ENCODE measurements at regions not wholly inside any gene's neighbourhood (a gene's known extent, or its start where the extent isn't known, plus 50 kb on each side); places are given as distances from the start of the nearest gene placed in this dataset.
"Not testable (repeated sequence)": the region's sequence is repeated elsewhere in the genome, so short reads cannot be mapped to it uniquely, and the experiment has no call there.

- DNase-seq: no peak
Observed at GRCh38 chr20:40309731-40310130, 379.3 kb downstream of the MAFB start.

- DNase-seq: no peak
Observed at GRCh38 chr20:40307997-40308396, 381.0 kb downstream of the MAFB start.

- DNase-seq: no peak
Observed at GRCh38 chr20:40307268-40307667, 381.8 kb downstream of the MAFB start.

- DNase-seq: no peak
Observed at GRCh38 chr20:40305303-40305702, 383.7 kb downstream of the MAFB start.

- DNase-seq: no peak
Observed at GRCh38 chr20:40304119-40304613, 384.9 kb downstream of the MAFB start.

- no peak for DNase-seq
Observed at GRCh38 chr20:40294747-40295146, 394.3 kb downstream of the MAFB start.

- DNase-seq: no peak
Observed at GRCh38 chr20:40294175-40294574, 394.9 kb downstream of the MAFB start.

- DNase-seq: no peak
Observed at GRCh38 chr20:40293740-40294139, 395.3 kb downstream of the MAFB start.

GRCh38 chr20:40291493-40292135, 397.4 kb downstream of the MAFB start:
- DNase-seq: no peak

- no peak for DNase-seq
Observed at GRCh38 chr20:40287683-40288082, 401.4 kb downstream of the MAFB start.

GRCh38 chr20:40286975-40287531, 402.0 kb downstream of the MAFB start:
- DNase-seq: no peak

- no peak for DNase-seq
Observed at GRCh38 chr20:40284611-40285010, 404.4 kb downstream of the MAFB start.

- DNase-seq: no peak
Observed at GRCh38 chr20:40283689-40284088, 405.3 kb downstream of the MAFB start.

GRCh38 chr20:40282941-40283340, 406.1 kb downstream of the MAFB start:
- DNase-seq: no peak

GRCh38 chr20:40282541-40282940, 406.5 kb downstream of the MAFB start:
- no peak for DNase-seq

GRCh38 chr20:40280616-40281015, 408.4 kb downstream of the MAFB start:
- DNase-seq: no peak

GRCh38 chr20:40279390-40279789, 409.6 kb downstream of the MAFB start:
- DNase-seq: no peak

- no peak for DNase-seq
Observed at GRCh38 chr20:40278673-40279072, 410.4 kb downstream of the MAFB start.

GRCh38 chr20:40276301-40276700, 412.7 kb downstream of the MAFB start:
- no peak for DNase-seq

- no peak for DNase-seq
Observed at GRCh38 chr20:40275738-40276137, 413.3 kb downstream of the MAFB start.

GRCh38 chr20:40274912-40275533, 414.0 kb downstream of the MAFB start:
- no peak for DNase-seq

GRCh38 chr20:40269274-40269673, 419.8 kb downstream of the MAFB start:
- DNase-seq: not testable (repeated sequence)

GRCh38 chr20:40268321-40269075, 420.5 kb downstream of the MAFB start:
- no peak for DNase-seq

All from NCI-H1417 treated with DMSO at 0.1 percent for 48 hours (cell line).